Heart left ventricle (tissue), 13 donors: ENCODE measurements at regions not wholly inside any gene's neighbourhood (a gene's known extent, or its start where the extent isn't known, plus 50 kb on each side); places are given as distances from the start of the nearest gene placed in this dataset.

Experiments used
- CTCF ChIP-seq, 12 donors: fragments of 200-600 bp; sonication (generic) in 4 of 12; IDR thresholded peaks; one replicate each; pipeline versions ENCODE4 v1.5.0 to v1.8.0; 2018 to 2022; ENCODE audit warnings: antibody characterized with exemption in 12 of 12, mild to moderate bottlenecking in 5 of 12
- POLR2A ChIP-seq, 2 donors: fragments of 450-650 bp; IDR thresholded peaks; one replicate each; pipeline ENCODE4 v1.6.1; 2017; ENCODE audit warnings: antibody characterized with exemption in 2 of 2, mild to moderate bottlenecking in 2 of 2, moderate library complexity in 2 of 2
- donor health status: ischemic (EF 13 %, LVEDD 7.1; RV severe dilation, severe dysfunction).
- donor health status: DM: no; HTN: yes; CAD: no.
- donor health status: DM: no; HTN: no; CAD: no.
- donor health status: ischemic (EF 25% LVEDD 6.9; RV normal size, moderate dysfunction).
- donor health status: ischemic (EF 25% LVEDD 5.7; RV mildly dilated, moderate dysfunction).
- donor health status: ischemic (EF 35%, LVEDD 5.7; RV mildly dilated, moderate dysfunction).
- donor health status: nonischemic (EF 11% LVEDD 7.7; RV severe dilation, severe dysfunction).
- donor health status: DM: yes; HTN: yes; CAD: no.
- donor health status: PGD.
- donor health status: ischemic (EF 29% LVEDD 5.4; RV normal size, mild dysfunction).
- donor health status: nonischemic (EF 23%, LVEDD 6.1; RV moderate dilation, normal function).

- peak in 1 of 12 donors; percentile 50 for TF ChIP-seq CTCF (IDR thresholded peaks at IDR 0.05)
- TF ChIP-seq POLR2A (IDR thresholded peaks at IDR 0.05) = no peak
Observed at GRCh38 chr6:165755583-165755982, 92.5 kb upstream of the PDE10A start.
